IMR-90 (cell line): ENCODE measurements at regions not wholly inside any gene's neighbourhood (a gene's known extent, or its start where the extent isn't known, plus 50 kb on each side); places are given as distances from the start of the nearest gene placed in this dataset.

Experiments used
- ATAC-seq: fragments of 200-7000 bp; cut with Tn5 transposase; 2 replicates; pipeline ENCODE4 v1.9.1; 2020; ENCODE audit warnings: low read depth, mild to moderate bottlenecking, moderate library complexity
- BruUV-seq: library from RNA; stranded (reverse); fragments of 400-500 nt; replicated peaks from 2 replicates; lab custom pipeline; 2021; lab: Mats Ljungman, UMichigan
- CTCF ChIA-PET: fragments of 300-600 bp; formaldehyde crosslinking; extraction: SDS; loops from one replicate; lab custom pipeline; 2021; ENCODE audit warnings: antibody characterized with exemption; lab: Yijun Ruan, JAX
- POLR2A ChIA-PET: fragments of 300-600 bp; sonication (Branson Sonifier 250); formaldehyde crosslinking; loops from one replicate; lab custom pipeline; 2022; ENCODE audit warnings: antibody characterized with exemption; ENCODE audit not compliant: unreplicated experiment; lab: Charles Lee
- DNase-seq: peaks from one replicate; pipeline ENCODE4 v3.0.0; 2013
- H2AFZ ChIP-seq: replicated peaks from 2 replicates; pipeline ENCODE3; 2013; ENCODE audit warnings: low read length, mild to moderate bottlenecking; ENCODE audit not compliant: poor library complexity
- H2AK5ac ChIP-seq: 2 replicates; pipeline ENCODE4 v1.6.1; 2013; ENCODE audit warnings: low read depth, low read length, inconsistent platforms
- H2AK9ac ChIP-seq: replicated peaks from 2 replicates; pipeline ENCODE3; 2013; ENCODE audit warnings: mild to moderate bottlenecking, low read depth, low read length, moderate library complexity; ENCODE audit not compliant: poor library complexity
- H2BK120ac ChIP-seq: 2 replicates; pipeline ENCODE4 v1.6.1; 2013; ENCODE audit warnings: low read depth, low read length, inconsistent platforms
- H2BK15ac ChIP-seq: 3 replicates; pipeline ENCODE4 v1.6.1; 2013; ENCODE audit warnings: low read depth, low read length, inconsistent platforms
- H2BK20ac ChIP-seq: 2 replicates; pipeline ENCODE4 v1.6.1; 2013; ENCODE audit warnings: low read depth, mild to moderate bottlenecking, inconsistent platforms, low read length, moderate library complexity
- H2BK5ac ChIP-seq: 2 replicates; pipeline ENCODE4 v1.6.1; 2013; ENCODE audit warnings: mild to moderate bottlenecking, low read depth, low read length, inconsistent platforms; ENCODE audit not compliant: poor library complexity, severe bottlenecking
- H3K14ac ChIP-seq: replicated peaks from 2 replicates; pipeline ENCODE4 v1.6.1; 2013; ENCODE audit warnings: low read depth, low read length, inconsistent platforms
- H3K18ac ChIP-seq: 2 replicates; pipeline ENCODE4 v1.6.1; 2013; ENCODE audit warnings: low read depth, low read length, control low read depth
- H3K23ac ChIP-seq: 2 replicates; pipeline ENCODE4 v1.6.1; 2013; ENCODE audit warnings: low read depth, low read length, inconsistent platforms
- H3K27ac ChIP-seq: 2 replicates; pipeline ENCODE4 v1.5.1; 2013; ENCODE audit warnings: mild to moderate bottlenecking, control low read depth, low read length; ENCODE audit not compliant: insufficient read depth
- H3K27me3 ChIP-seq: 2 replicates; pipeline ENCODE4 v1.6.1; 2013; ENCODE audit warnings: low read length; ENCODE audit not compliant: control insufficient read depth, insufficient read depth
- H3K36me3 ChIP-seq: 2 replicates; pipeline ENCODE4 v1.6.1; 2013; ENCODE audit warnings: low read length, mixed read lengths; ENCODE audit not compliant: control insufficient read depth, insufficient read depth
- H3K4ac ChIP-seq: 2 replicates; pipeline ENCODE4 v1.6.1; 2013; ENCODE audit warnings: low read depth, low read length, inconsistent platforms
- H3K4me1 ChIP-seq: 2 replicates; pipeline ENCODE4 v1.6.1; 2013; ENCODE audit warnings: low read length, mixed read lengths; ENCODE audit not compliant: control insufficient read depth, insufficient read depth
- H3K4me2 ChIP-seq: 2 replicates; pipeline ENCODE4 v1.6.1; 2013; ENCODE audit warnings: low read depth, mild to moderate bottlenecking, control low read depth, low read length, moderate library complexity
- H3K4me3 ChIP-seq: 2 replicates; pipeline ENCODE4 v1.5.1; 2013; ENCODE audit warnings: low read depth, mild to moderate bottlenecking, control low read depth, low read length, moderate library complexity; ENCODE audit not compliant: insufficient read depth
- H3K56ac ChIP-seq: 2 replicates; pipeline ENCODE4 v1.6.1; 2013; ENCODE audit warnings: low read length, inconsistent platforms; ENCODE audit not compliant: insufficient read depth; ENCODE audit errors: extremely low read depth
- H3K79me1 ChIP-seq, 2 experiments: 2 replicates each; pipeline ENCODE4 v1.6.1; 2013; ENCODE audit warnings: low read length in 2 of 2, inconsistent platforms in 1 of 2, low read depth in 1 of 2
- H3K9ac ChIP-seq: 2 replicates; pipeline ENCODE4 v1.6.1; 2013; ENCODE audit warnings: low read depth, low read length, control low read depth
- H3K9me1 ChIP-seq: 2 replicates; pipeline ENCODE4 v1.6.1; 2013; ENCODE audit warnings: low read length, inconsistent platforms; ENCODE audit not compliant: insufficient read depth
- H3K9me3 ChIP-seq: 2 replicates; pipeline ENCODE4 v1.6.1; 2013; ENCODE audit warnings: low read length; ENCODE audit not compliant: control insufficient read depth, insufficient read depth
- H4K20me1 ChIP-seq: 2 replicates; pipeline ENCODE4 v1.6.1; 2013; ENCODE audit warnings: low read length, inconsistent platforms; ENCODE audit not compliant: insufficient read depth
- H4K5ac ChIP-seq: 2 replicates; pipeline ENCODE4 v1.6.1; 2013; ENCODE audit warnings: mild to moderate bottlenecking, low read depth, low read length, control low read depth
- H4K8ac ChIP-seq, 2 experiments: 2 replicates each; pipeline ENCODE4 v1.6.1; 2013; ENCODE audit warnings: low read depth in 2 of 2, low read length in 2 of 2, control low read depth in 1 of 2, inconsistent platforms in 1 of 2
- H4K91ac ChIP-seq: 2 replicates; pipeline ENCODE4 v1.6.1; 2013; ENCODE audit warnings: low read depth, low read length, inconsistent platforms; ENCODE audit not compliant: insufficient read depth
- BHLHE40 ChIP-seq: fragments of 150-350 bp; IDR thresholded peaks from 2 replicates; pipeline ENCODE4 v1.6.1; 2016; ENCODE audit warnings: mild to moderate bottlenecking, low read depth, low read length
- CEBPB ChIP-seq: IDR thresholded peaks from 2 replicates; pipeline ENCODE4 v1.6.1; 2012; ENCODE audit warnings: low read depth, low read length, improper control_type of control experiment
- FOS ChIP-seq: fragments of 150-350 bp; IDR thresholded peaks from 2 replicates; pipeline ENCODE4 v1.6.1; 2016; ENCODE audit warnings: low read depth, low read length
- MAZ ChIP-seq: IDR thresholded peaks from 2 replicates; pipeline ENCODE4 v1.6.1; 2012; ENCODE audit warnings: low read depth, mild to moderate bottlenecking, low read length, improper control_type of control experiment, moderate library complexity, borderline replicate concordance
- WGBS, 2 experiments: methylation state at CpG; one replicate each; pipeline versions ENCODE4 v1.1.5 to v1.1.7; 2013; ENCODE audit warnings: missing lambda C conversion rate in 2 of 2; ENCODE audit not compliant: insufficient read length in 1 of 2; ENCODE audit errors: extremely low coverage in 2 of 2; 5-methylcytosine and 5-hydroxymethylcytosine counted together
- dilution Hi-C: fragments of 300-500 bp; cut with HindIII; formaldehyde crosslinking; loops from one replicate; pipeline ENCODE4 v1.14.3; 2018; ENCODE audit warnings: low sequenced_read_pairs; ENCODE audit not compliant: unreplicated experiment
- in situ Hi-C: fragments of 300-500 bp; cut with MboI; formaldehyde crosslinking; loops from 3 replicates; pipeline ENCODE4 v1.14.3; 2019; ENCODE audit warnings: low sequenced_read_pairs, inconsistent platforms, mixed read lengths
- intact Hi-C: fragments of 100-400 bp; cut with micrococcal nuclease; formaldehyde crosslinking; loops from 2 replicates; pipeline ENCODE4 v1.10.0; 2022

- Histone ChIP-seq H4K8ac (peak overlapping the region in 1 of 2 experiments; percentile 32; a peak in 1 of 4 replicates), H3K27ac (no peak overlapping the region), H4K91ac (no peak overlapping the region), H4K5ac (no peak overlapping the region), H2AFZ (peak overlapping the region; percentile 79), H2BK20ac (peak overlapping the region; percentile 85), H3K18ac (no peak overlapping the region), H3K14ac (peak overlapping the region; percentile 33; the same call in 1 of the 2 replicates), H2AK5ac (peak overlapping the region; percentile 80), H3K36me3 (no peaks in the 10 kb centered on the region), H3K4me1 (peaks cover 8% of the 10 kb centered on the region), H3K79me1 (no peaks in the 10 kb centered on the region), H4K20me1 (no peaks in the 10 kb centered on the region), H2BK15ac (0 out of 3 replicates have a peak overlapping the region, but pooled peaks have one; percentile 7), H3K4me3 (no peak overlapping the region), H3K27me3 (no peaks in the 10 kb centered on the region; the same call in 1 of the 2 replicates), H3K9me1 (peaks cover 4% of the 10 kb centered on the region), H3K4me2 (no peak overlapping the region), H3K9ac (no peak overlapping the region), H3K56ac (no peak overlapping the region), H3K4ac (peak overlapping the region; percentile 53), H2BK120ac (peak overlapping the region; percentile 74), H2AK9ac (peak overlapping the region; percentile 57), H2BK5ac (peak overlapping the region; percentile 18), H3K9me3 (no peaks in the 10 kb centered on the region), H3K23ac (peak overlapping the region; percentile 74; the same call in 1 of the 2 replicates)
- dilution Hi-C loops: no loop called here
- BruUV-seq: no TSS peak
- peak; percentile 92 for ATAC-seq
- POLR2A ChIA-PET: no interaction called here
- 21% methylated on average over 2 of the region's 6 CpGs; no CpG with 5 or more reads in 1 of the 2 experiments for WGBS, 2 experiments
- in situ Hi-C loops: no loop called here
- DNase-seq: peak; percentile 87
- intact Hi-C loops: no loop called here
- CTCF ChIA-PET: no interaction called here
- TF ChIP-seq CEBPB (peak; percentile 90), BHLHE40 (peak; percentile 17; the same call in 1 of the 2 replicates), FOS (peak; percentile 92), MAZ (no peak)
Measured at GRCh38 chr9:87793292-87793691, 67.4 kb downstream of the CTSL start.
